Liver (tissue), 8 donors: ENCODE measurements at regions not wholly inside any gene's neighbourhood (a gene's known extent, or its start where the extent isn't known, plus 50 kb on each side); places are given as distances from the start of the nearest gene placed in this dataset.
"Not testable (repeated sequence)": the region's sequence is repeated elsewhere in the genome, so short reads cannot be mapped to it uniquely, and the experiment has no call there.

Experiments
- DNase-seq: peaks from one replicate; pipeline ENCODE4 v3.0.0-alpha.2; 2017; ENCODE audit warnings: low spot score
- H3K27ac ChIP-seq, 2 donors: one replicate each; pipeline ENCODE4 v1.7.0; 2013; ENCODE audit warnings: inconsistent platforms in 2 of 2, low read length in 2 of 2, control low read depth in 1 of 2, low read depth in 1 of 2, mild to moderate bottlenecking in 1 of 2
- H3K27me3 ChIP-seq, 4 donors: one replicate each; pipeline versions ENCODE4 v1.6.1 to v1.7.0; 2013; ENCODE audit warnings: low read length in 3 of 4, inconsistent platforms in 1 of 4, mild to moderate bottlenecking in 1 of 4, moderate library complexity in 1 of 4; ENCODE audit not compliant: control insufficient read depth in 4 of 4, insufficient read depth in 4 of 4
- H3K36me3 ChIP-seq, 4 donors: one replicate each; pipeline versions ENCODE4 v1.6.1 to v1.7.0; 2013; ENCODE audit warnings: low read length in 3 of 4, mild to moderate bottlenecking in 3 of 4, low read depth in 1 of 4, moderate library complexity in 1 of 4; ENCODE audit not compliant: control insufficient read depth in 4 of 4, insufficient read depth in 3 of 4
- H3K4me1 ChIP-seq, 4 donors: one replicate each; pipeline versions ENCODE4 v1.6.1 to v1.7.0; 2013; ENCODE audit warnings: low read length in 3 of 4, mild to moderate bottlenecking in 3 of 4, moderate library complexity in 1 of 4; ENCODE audit not compliant: control insufficient read depth in 4 of 4, insufficient read depth in 4 of 4
- H3K4me3 ChIP-seq, 3 donors: one replicate each; pipeline versions ENCODE4 v1.6.1 to v1.7.0; 2013; ENCODE audit warnings: low read length in 3 of 3, control low read depth in 1 of 3, low read depth in 1 of 3, mild to moderate bottlenecking in 1 of 3
- H3K9ac ChIP-seq, 2 donors: one replicate each; pipeline ENCODE4 v1.7.0; 2013; ENCODE audit warnings: low read length in 2 of 2, mild to moderate bottlenecking in 2 of 2, moderate library complexity in 2 of 2, control low read depth in 1 of 2, low read depth in 1 of 2
- H3K9me3 ChIP-seq, 4 donors: one replicate each; pipeline versions ENCODE4 v1.6.1 to v1.7.0; 2013; ENCODE audit warnings: low read length in 3 of 4; ENCODE audit not compliant: control insufficient read depth in 4 of 4
- EGR1 ChIP-seq, 2 donors: IDR thresholded peaks; 2 replicates each; pipeline ENCODE4 v1.6.1; 2016 to 2018; ENCODE audit warnings: antibody characterized with exemption in 2 of 2, low read depth in 2 of 2
- FOXA1 ChIP-seq: IDR thresholded peaks from 2 replicates; pipeline ENCODE4 v1.6.1; 2016; ENCODE audit warnings: antibody characterized with exemption
- FOXA2 ChIP-seq: IDR thresholded peaks from 2 replicates; pipeline ENCODE4 v1.6.1; 2016; ENCODE audit warnings: antibody characterized with exemption
- GABPA ChIP-seq, 2 donors: IDR thresholded peaks in 1 of 2; conservative IDR thresholded peaks in 1 of 2; 2 replicates each; pipeline ENCODE4 v1.6.1; 2016; ENCODE audit warnings: antibody characterized with exemption in 2 of 2, mild to moderate bottlenecking in 1 of 2, moderate library complexity in 1 of 2
- HNF4A ChIP-seq, 2 donors: conservative IDR thresholded peaks; 2 replicates each; pipeline ENCODE4 v1.6.1; 2016; ENCODE audit warnings: antibody characterized with exemption in 2 of 2, mild to moderate bottlenecking in 2 of 2
- HNF4G ChIP-seq: IDR thresholded peaks from 2 replicates; pipeline ENCODE4 v1.6.1; 2016; ENCODE audit warnings: antibody characterized with exemption
- JUND ChIP-seq, 2 donors: IDR thresholded peaks; 2 replicates each; pipeline ENCODE4 v1.6.1; 2016; ENCODE audit warnings: antibody characterized with exemption in 2 of 2
- NR2F2 ChIP-seq: IDR thresholded peaks from 2 replicates; pipeline ENCODE4 v1.6.1; 2016; ENCODE audit warnings: antibody characterized with exemption
- RAD21 ChIP-seq, 2 donors: IDR thresholded peaks; 2 replicates each; pipeline ENCODE4 v1.6.1; 2016; ENCODE audit warnings: antibody characterized with exemption in 2 of 2, mild to moderate bottlenecking in 2 of 2
- RXRA ChIP-seq, 2 donors: IDR thresholded peaks; 2 replicates each; pipeline ENCODE4 v1.6.1; 2017 to 2018; ENCODE audit warnings: antibody characterized with exemption in 2 of 2, mild to moderate bottlenecking in 1 of 2
- SP1 ChIP-seq: IDR thresholded peaks from 2 replicates; pipeline ENCODE4 v1.6.1; 2018; ENCODE audit warnings: antibody characterized with exemption, mild to moderate bottlenecking
- TAF1 ChIP-seq: conservative IDR thresholded peaks from 2 replicates; pipeline ENCODE4 v1.6.1; 2016; ENCODE audit warnings: antibody characterized with exemption, mild to moderate bottlenecking
- YY1 ChIP-seq: IDR thresholded peaks from 2 replicates; pipeline ENCODE4 v1.6.1; 2016; ENCODE audit warnings: antibody characterized with exemption, mild to moderate bottlenecking
- WGBS: extraction: QIAGEN DNeasy Blood & Tissue Kit; methylation state at CpG from one replicate; pipeline ENCODE4 v1.1.7; 2013; 5-methylcytosine and 5-hydroxymethylcytosine counted together
- TF ChIP-seq, protein P1 (sequence below): IDR thresholded peaks from 2 replicates; pipeline ENCODE4 v1.6.1; 2016; ENCODE audit warnings: antibody characterized with exemption
- TF ChIP-seq, protein P2 (sequence below): IDR thresholded peaks from 2 replicates; pipeline ENCODE4 v1.6.1; 2016; ENCODE audit warnings: antibody characterized with exemption, mild to moderate bottlenecking
- TF ChIP-seq, protein P3 (sequence below): IDR thresholded peaks from 2 replicates; pipeline ENCODE4 v1.6.1; 2016; ENCODE audit warnings: antibody characterized with exemption
- TF ChIP-seq, protein P4 (sequence below): IDR thresholded peaks from 2 replicates; pipeline ENCODE4 v1.6.1; 2016; ENCODE audit warnings: antibody characterized with exemption
- TF ChIP-seq, protein P5 (sequence below): fragments of 150-350 bp; IDR thresholded peaks from 2 replicates; pipeline ENCODE4 v1.5.1; 2017; ENCODE audit warnings: improper control_type of control experiment, low read depth, low read length; ENCODE audit not compliant: missing input control
- donor health status: healthy.
- donor health status: healthy.
- donor health status: healthy.
- donor health status: healthy.
- donor health status: healthy.

DNA sequence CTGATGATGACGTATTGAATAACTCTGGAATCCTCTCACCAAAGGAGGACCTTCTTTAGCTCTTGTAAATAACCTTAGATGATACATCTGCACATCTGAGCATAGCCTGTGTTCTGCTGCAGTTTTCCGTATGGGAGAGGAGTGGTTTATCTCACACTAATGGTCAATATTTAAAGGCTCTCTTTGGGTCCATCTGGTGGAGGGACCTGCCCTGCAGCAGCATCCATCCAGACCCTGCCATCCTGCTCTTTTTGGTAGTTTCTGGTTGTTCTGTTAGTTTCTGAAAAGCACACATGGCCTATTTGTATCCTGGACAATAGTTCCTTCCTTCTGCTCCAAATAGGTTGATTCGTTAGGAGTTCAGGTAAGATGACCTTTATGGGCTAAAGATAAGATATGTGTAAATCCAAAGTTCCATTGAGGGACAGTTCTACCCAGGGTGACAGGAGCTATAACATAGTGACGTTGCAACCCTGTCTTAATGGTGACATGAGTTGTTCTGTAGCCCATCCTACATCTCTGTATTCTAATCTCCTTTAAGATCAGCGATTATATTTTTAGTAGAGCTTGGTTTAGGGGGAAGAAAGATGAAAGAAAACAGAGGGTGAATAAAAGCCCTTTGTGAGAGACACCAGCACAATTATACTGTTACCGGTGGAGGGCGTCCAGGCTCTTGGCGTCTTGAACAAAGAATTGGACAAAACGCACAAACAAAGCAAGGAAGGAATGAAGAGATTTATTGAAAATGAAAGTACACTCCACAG lies 60.0 kb upstream of the KLF14 start:
- Histone ChIP-seq H3K36me3 (no peaks in the 10 kb centered on the region), H3K4me1 (no peaks in the 10 kb centered on the region), H3K9me3 (no peaks in the 10 kb centered on the region), H3K27ac (no peak overlapping the region), H3K27me3 (no peaks in the 10 kb centered on the region), H3K9ac (no peak overlapping the region), H3K4me3 (no peak overlapping the region)
- no peak for TF ChIP-seq SP1
- WGBS: 75% methylated on average over 9 of the region's 9 CpGs
- DNase-seq: no peak

DNA sequence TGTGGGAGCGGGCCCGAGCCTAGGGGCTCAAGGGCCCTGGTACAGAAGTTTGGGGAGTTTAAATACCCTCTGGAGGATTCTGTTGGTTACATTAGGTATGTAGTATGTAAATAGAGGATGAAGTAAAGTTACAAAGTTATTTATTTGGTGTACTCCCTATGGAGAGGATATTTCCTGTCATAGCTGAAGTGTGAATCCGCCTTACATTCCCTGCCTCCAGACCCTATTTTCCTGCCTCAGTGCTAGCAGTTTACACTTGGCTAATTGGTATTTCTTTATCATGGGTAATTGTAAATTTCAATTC lies 60.6 kb upstream of the KLF14 start:
- DNase-seq: no peak
- 90% methylated on average over 3 of the region's 3 CpGs for WGBS
- TF ChIP-seq JUND (IDR thresholded peaks at IDR 0.05) (no peak), RAD21 (IDR thresholded peaks at IDR 0.05) (no peak), FOXA1 (no peak), YY1 (no peak), FOXA2 (no peak), SP1 (no peak), TAF1 (no peak), HNF4G (no peak), RXRA (IDR thresholded peaks at IDR 0.05) (no peak), HNF4A (conservative IDR thresholded peaks at IDR 0.05) (no peak), GABPA (IDR thresholded peaks at IDR 0.05 in 1 of 2, conservative IDR thresholded peaks at IDR 0.05 in 1 of 2) (no peak), NR2F2 (no peak), EGR1 (IDR thresholded peaks at IDR 0.05; ENCODE audit: low read depth in 2 of 2) (no peak)
- TF ChIP-seq, protein P1, sequence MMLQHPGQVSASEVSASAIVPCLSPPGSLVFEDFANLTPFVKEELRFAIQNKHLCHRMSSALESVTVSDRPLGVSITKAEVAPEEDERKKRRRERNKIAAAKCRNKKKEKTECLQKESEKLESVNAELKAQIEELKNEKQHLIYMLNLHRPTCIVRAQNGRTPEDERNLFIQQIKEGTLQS: no peak
- TF ChIP-seq, protein P2, sequence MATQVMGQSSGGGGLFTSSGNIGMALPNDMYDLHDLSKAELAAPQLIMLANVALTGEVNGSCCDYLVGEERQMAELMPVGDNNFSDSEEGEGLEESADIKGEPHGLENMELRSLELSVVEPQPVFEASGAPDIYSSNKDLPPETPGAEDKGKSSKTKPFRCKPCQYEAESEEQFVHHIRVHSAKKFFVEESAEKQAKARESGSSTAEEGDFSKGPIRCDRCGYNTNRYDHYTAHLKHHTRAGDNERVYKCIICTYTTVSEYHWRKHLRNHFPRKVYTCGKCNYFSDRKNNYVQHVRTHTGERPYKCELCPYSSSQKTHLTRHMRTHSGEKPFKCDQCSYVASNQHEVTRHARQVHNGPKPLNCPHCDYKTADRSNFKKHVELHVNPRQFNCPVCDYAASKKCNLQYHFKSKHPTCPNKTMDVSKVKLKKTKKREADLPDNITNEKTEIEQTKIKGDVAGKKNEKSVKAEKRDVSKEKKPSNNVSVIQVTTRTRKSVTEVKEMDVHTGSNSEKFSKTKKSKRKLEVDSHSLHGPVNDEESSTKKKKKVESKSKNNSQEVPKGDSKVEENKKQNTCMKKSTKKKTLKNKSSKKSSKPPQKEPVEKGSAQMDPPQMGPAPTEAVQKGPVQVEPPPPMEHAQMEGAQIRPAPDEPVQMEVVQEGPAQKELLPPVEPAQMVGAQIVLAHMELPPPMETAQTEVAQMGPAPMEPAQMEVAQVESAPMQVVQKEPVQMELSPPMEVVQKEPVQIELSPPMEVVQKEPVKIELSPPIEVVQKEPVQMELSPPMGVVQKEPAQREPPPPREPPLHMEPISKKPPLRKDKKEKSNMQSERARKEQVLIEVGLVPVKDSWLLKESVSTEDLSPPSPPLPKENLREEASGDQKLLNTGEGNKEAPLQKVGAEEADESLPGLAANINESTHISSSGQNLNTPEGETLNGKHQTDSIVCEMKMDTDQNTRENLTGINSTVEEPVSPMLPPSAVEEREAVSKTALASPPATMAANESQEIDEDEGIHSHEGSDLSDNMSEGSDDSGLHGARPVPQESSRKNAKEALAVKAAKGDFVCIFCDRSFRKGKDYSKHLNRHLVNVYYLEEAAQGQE: no peak
- TF ChIP-seq, protein P3, sequence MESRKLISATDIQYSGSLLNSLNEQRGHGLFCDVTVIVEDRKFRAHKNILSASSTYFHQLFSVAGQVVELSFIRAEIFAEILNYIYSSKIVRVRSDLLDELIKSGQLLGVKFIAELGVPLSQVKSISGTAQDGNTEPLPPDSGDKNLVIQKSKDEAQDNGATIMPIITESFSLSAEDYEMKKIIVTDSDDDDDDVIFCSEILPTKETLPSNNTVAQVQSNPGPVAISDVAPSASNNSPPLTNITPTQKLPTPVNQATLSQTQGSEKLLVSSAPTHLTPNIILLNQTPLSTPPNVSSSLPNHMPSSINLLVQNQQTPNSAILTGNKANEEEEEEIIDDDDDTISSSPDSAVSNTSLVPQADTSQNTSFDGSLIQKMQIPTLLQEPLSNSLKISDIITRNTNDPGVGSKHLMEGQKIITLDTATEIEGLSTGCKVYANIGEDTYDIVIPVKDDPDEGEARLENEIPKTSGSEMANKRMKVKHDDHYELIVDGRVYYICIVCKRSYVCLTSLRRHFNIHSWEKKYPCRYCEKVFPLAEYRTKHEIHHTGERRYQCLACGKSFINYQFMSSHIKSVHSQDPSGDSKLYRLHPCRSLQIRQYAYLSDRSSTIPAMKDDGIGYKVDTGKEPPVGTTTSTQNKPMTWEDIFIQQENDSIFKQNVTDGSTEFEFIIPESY: no peak
- TF ChIP-seq, protein P4, sequence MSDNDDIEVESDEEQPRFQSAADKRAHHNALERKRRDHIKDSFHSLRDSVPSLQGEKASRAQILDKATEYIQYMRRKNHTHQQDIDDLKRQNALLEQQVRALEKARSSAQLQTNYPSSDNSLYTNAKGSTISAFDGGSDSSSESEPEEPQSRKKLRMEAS: no peak
- TF ChIP-seq, protein P5, sequence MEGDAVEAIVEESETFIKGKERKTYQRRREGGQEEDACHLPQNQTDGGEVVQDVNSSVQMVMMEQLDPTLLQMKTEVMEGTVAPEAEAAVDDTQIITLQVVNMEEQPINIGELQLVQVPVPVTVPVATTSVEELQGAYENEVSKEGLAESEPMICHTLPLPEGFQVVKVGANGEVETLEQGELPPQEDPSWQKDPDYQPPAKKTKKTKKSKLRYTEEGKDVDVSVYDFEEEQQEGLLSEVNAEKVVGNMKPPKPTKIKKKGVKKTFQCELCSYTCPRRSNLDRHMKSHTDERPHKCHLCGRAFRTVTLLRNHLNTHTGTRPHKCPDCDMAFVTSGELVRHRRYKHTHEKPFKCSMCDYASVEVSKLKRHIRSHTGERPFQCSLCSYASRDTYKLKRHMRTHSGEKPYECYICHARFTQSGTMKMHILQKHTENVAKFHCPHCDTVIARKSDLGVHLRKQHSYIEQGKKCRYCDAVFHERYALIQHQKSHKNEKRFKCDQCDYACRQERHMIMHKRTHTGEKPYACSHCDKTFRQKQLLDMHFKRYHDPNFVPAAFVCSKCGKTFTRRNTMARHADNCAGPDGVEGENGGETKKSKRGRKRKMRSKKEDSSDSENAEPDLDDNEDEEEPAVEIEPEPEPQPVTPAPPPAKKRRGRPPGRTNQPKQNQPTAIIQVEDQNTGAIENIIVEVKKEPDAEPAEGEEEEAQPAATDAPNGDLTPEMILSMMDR: no peak
- Histone ChIP-seq H3K27ac (no peak overlapping the region), H3K9ac (no peak overlapping the region), H3K4me3 (no peak overlapping the region), H3K27me3 (no peaks in the 10 kb centered on the region), H3K36me3 (no peaks in the 10 kb centered on the region), H3K9me3 (no peaks in the 10 kb centered on the region), H3K4me1 (no peaks in the 10 kb centered on the region)

DNA sequence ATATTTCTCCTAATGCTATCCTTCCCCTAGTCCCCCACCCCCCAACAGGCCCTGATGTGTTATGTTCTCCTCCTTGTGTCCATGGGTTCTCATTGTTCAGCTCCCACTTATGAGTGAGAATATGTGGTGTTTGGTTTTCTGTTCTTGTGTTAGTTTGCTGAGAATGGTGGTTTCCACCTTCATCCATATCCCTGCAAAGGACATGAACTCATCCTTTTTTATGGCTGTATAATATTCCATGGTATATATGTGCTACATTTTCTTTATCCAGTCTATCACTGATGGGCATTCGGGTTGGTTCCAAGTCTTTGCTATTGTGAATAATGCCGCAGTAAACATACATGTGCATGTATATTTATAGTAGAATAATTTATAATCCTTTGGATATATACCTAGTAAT lies 62.4 kb upstream of the KLF14 start:
- not testable (repeated sequence) for H3K27ac ChIP-seq, H3K4me3 ChIP-seq, H3K9ac ChIP-seq, H3K4me1 ChIP-seq, H3K9me3 ChIP-seq, DNase-seq, H3K27me3 ChIP-seq, H3K36me3 ChIP-seq
- 81% methylated on average over 2 of the region's 2 CpGs for WGBS
